HepG2 (cell line): ENCODE measurements at regions not wholly inside any gene's neighbourhood (a gene's known extent, or its start where the extent isn't known, plus 50 kb on each side); places are given as distances from the start of the nearest gene placed in this dataset.

Source experiments
- ATAC-seq: fragments of 200-7000 bp; cut with Tn5 transposase; 3 replicates; pipeline ENCODE4 v1.9.1; 2020; ENCODE audit warnings: mild to moderate bottlenecking, moderate library complexity
- BruUV-seq: library from RNA; stranded (reverse); fragments of 400-500 nt; replicated peaks from 2 replicates; lab custom pipeline; 2021; lab: Mats Ljungman, UMichigan
- CTCF ChIA-PET: fragments of 300-600 bp; formaldehyde crosslinking; extraction: SDS; loops from one replicate; lab custom pipeline; 2021; ENCODE audit warnings: low total read pairs, inconsistent platforms, low intra/inter-chr PET ratio; lab: Yijun Ruan, JAX
- POLR2A ChIA-PET: fragments of 350-600 bp; sonication (Branson Sonifier 250); formaldehyde crosslinking; loops from one replicate; lab custom pipeline; 2020; ENCODE audit warnings: antibody characterized with exemption, inconsistent platforms; lab: Yijun Ruan, JAX
- DNase-seq: peaks from one replicate; pipeline ENCODE4 v3.0.0-alpha.2; 2015; ENCODE audit warnings: low spot score
- FAIRE-seq: peaks from 3 replicates; lab custom pipeline; 2011; peaks lifted over from hg19 to GRCh38; lab: Jason Lieb, UNC
- H2AFZ ChIP-seq: one replicate; pipeline ENCODE4 v1.6.1; 2011; ENCODE audit warnings: low read length, inconsistent platforms
- H3K27ac ChIP-seq: fragments of 300-600 bp; 3 replicates; pipeline ENCODE4 v1.8.0; 2011; ENCODE audit warnings: mixed run types, mild to moderate bottlenecking, mixed read lengths, low read length, inconsistent platforms; ENCODE audit not compliant: insufficient read depth; ENCODE audit errors: extremely low read length
- H3K27me3 ChIP-seq, 2 experiments: fragments of 200-600 bp in 1 of 2; 2 replicates in 1 of 2; 3 replicates in 1 of 2; pipeline versions ENCODE4 v1.6.0 to v1.8.0; 2011; ENCODE audit warnings: low read length in 2 of 2, mild to moderate bottlenecking in 2 of 2, moderate library complexity in 2 of 2, inconsistent platforms in 1 of 2; ENCODE audit not compliant: insufficient read depth in 2 of 2, control insufficient read depth in 1 of 2
- H3K36me3 ChIP-seq, 2 experiments: fragments of 200-600 bp in 1 of 2; replicated peaks in 1 of 2; 2 replicates in 1 of 2; 3 replicates in 1 of 2; pipeline versions ENCODE4 v1.5.1 to v1.8.0; 2011; ENCODE audit warnings: low read length in 2 of 2, inconsistent platforms in 1 of 2; ENCODE audit not compliant: insufficient read depth in 2 of 2, control insufficient read depth in 1 of 2
- H3K4me1 ChIP-seq: 2 replicates; pipeline ENCODE4 v1.5.1; 2012; ENCODE audit warnings: low read length, inconsistent platforms; ENCODE audit not compliant: insufficient read depth
- H3K4me2 ChIP-seq: 2 replicates; pipeline ENCODE4 v1.6.0; 2011; ENCODE audit warnings: low read depth, low read length, inconsistent platforms
- H3K4me3 ChIP-seq, 3 experiments: fragments of 200-600 bp in 1 of 3; sonication (generic), shearing (Covaris generic) in 1 of 3; replicated peaks in 1 of 3; 2 replicates each; pipeline ENCODE4 v1.5.1; 2011 to 2016; ENCODE audit warnings: low read length in 3 of 3, inconsistent platforms in 2 of 3, low read depth in 2 of 3, mild to moderate bottlenecking in 2 of 3, control low read depth in 1 of 3, mixed read lengths in 1 of 3; ENCODE audit not compliant: insufficient read depth in 1 of 3
- H3K79me2 ChIP-seq: one replicate; pipeline ENCODE4 v1.6.1; 2011; ENCODE audit warnings: low read length, inconsistent platforms; ENCODE audit not compliant: insufficient read depth
- H3K9ac ChIP-seq: 2 replicates; pipeline ENCODE4 v1.6.0; 2011; ENCODE audit warnings: mild to moderate bottlenecking, low read depth, low read length, inconsistent platforms; ENCODE audit not compliant: insufficient read depth
- H3K9me3 ChIP-seq: 2 replicates; pipeline ENCODE4 v1.5.1; 2012; ENCODE audit warnings: mild to moderate bottlenecking, low read length
- H4K20me1 ChIP-seq: 2 replicates; pipeline ENCODE4 v1.6.0; 2011; ENCODE audit warnings: inconsistent platforms, mild to moderate bottlenecking, low read length, moderate library complexity; ENCODE audit not compliant: insufficient read depth
- HES4 ChIP-seq: sonication (generic); formaldehyde crosslinking; IDR thresholded peaks from 2 replicates; pipeline ENCODE4 v1.9.0; 2021; ENCODE audit warnings: mild to moderate bottlenecking, missing genetic modification reagents, borderline replicate concordance
- HOXA3 ChIP-seq: sonication (generic); formaldehyde crosslinking; IDR thresholded peaks from 2 replicates; pipeline ENCODE4 v1.5.0; 2020; ENCODE audit warnings: missing genetic modification reagents
- KDM6A ChIP-seq: IDR thresholded peaks from 2 replicates; pipeline ENCODE4 v1.6.1; 2016; ENCODE audit warnings: low read depth
- KLF11 ChIP-seq: IDR thresholded peaks from 2 replicates; pipeline ENCODE4 v1.6.1; 2016; ENCODE audit warnings: missing compliant biosample characterization
- SATB2 ChIP-seq: sonication (generic); formaldehyde crosslinking; IDR thresholded peaks from 2 replicates; pipeline ENCODE4 v1.5.0; 2020; ENCODE audit warnings: missing genetic modification reagents
- TEAD2 ChIP-seq: sonication (generic); formaldehyde crosslinking; IDR thresholded peaks from 2 replicates; pipeline ENCODE4 v1.9.0; 2021; ENCODE audit warnings: missing genetic modification reagents
- U2AF1 ChIP-seq: fragments of 200-400 bp; formaldehyde crosslinking; optimal IDR thresholded peaks from 2 replicates; pipeline ENCODE3; 2017; ENCODE audit warnings: mild to moderate bottlenecking, low read depth, low read length
- ZC3H13 ChIP-seq: sonication (generic); formaldehyde crosslinking; IDR thresholded peaks from 2 replicates; pipeline ENCODE4 v1.8.1; 2023; ENCODE audit warnings: mild to moderate bottlenecking, missing genetic modification reagents, moderate library complexity
- ZFP41 ChIP-seq: sonication (generic); formaldehyde crosslinking; IDR thresholded peaks from 2 replicates; pipeline ENCODE4 v1.4.0; 2020; ENCODE audit warnings: mild to moderate bottlenecking, missing genetic modification reagents, borderline replicate concordance
- ZFP82 ChIP-seq: sonication (generic); formaldehyde crosslinking; IDR thresholded peaks from 2 replicates; pipeline ENCODE4 v1.5.1; 2020; ENCODE audit warnings: mild to moderate bottlenecking, missing genetic modification reagents, borderline replicate concordance
- ZNF350 ChIP-seq: sonication (generic); formaldehyde crosslinking; IDR thresholded peaks from 2 replicates; pipeline ENCODE4 v1.4.0; 2020; ENCODE audit warnings: mild to moderate bottlenecking, low read depth, missing genetic modification reagents, borderline replicate concordance
- ZNF652 ChIP-seq: IDR thresholded peaks from 2 replicates; pipeline ENCODE4 v1.6.1; 2016; ENCODE audit warnings: low read depth, borderline replicate concordance
- ZNF780A ChIP-seq: sonication (generic); formaldehyde crosslinking; IDR thresholded peaks from 2 replicates; pipeline ENCODE4 v1.8.0; 2022; ENCODE audit warnings: mild to moderate bottlenecking, missing genetic modification reagents, moderate library complexity
- WGBS: methylation state at CpG from one replicate; pipeline ENCODE4 v1.1.6; 2017; ENCODE audit warnings: low lambda C conversion rate; 5-methylcytosine and 5-hydroxymethylcytosine counted together
- in situ Hi-C: cut with HindIII; loops from 2 replicates; pipeline ENCODE4 v1.10.0; 2017; ENCODE audit warnings: low pct_unique_long_range_greater_than_20kb; ENCODE audit not compliant: extremely low pct_ligation_motif_present
- intact Hi-C: fragments of 100-400 bp; cut with micrococcal nuclease; formaldehyde crosslinking; loops from one replicate; pipeline ENCODE4 v1.10.0; 2022; ENCODE audit not compliant: unreplicated experiment

GRCh38 chr2:239675826-239676715 is 275.3 kb upstream of the HDAC4 start:
- H3K9me3 ChIP-seq: no peaks in the 10 kb centered on the region
- no peaks in the 10 kb centered on the region for H3K4me1 ChIP-seq
- intact Hi-C loops: no loop called here
- H3K36me3 ChIP-seq: no peaks in the 10 kb centered on the region
- H4K20me1 ChIP-seq: no peaks in the 10 kb centered on the region
- H3K4me3 ChIP-seq: no peak overlapping the region
- H3K27ac ChIP-seq: no peak overlapping the region
- no peaks in the 10 kb centered on the region for H3K79me2 ChIP-seq
- DNase-seq (no peak), FAIRE-seq (no peak), ATAC-seq (peak; percentile 31; the same call in 2 of the 3 replicates)
- H2AFZ ChIP-seq: no peak overlapping the region
- 15% methylated on average over 17 of the region's 22 CpGs for WGBS
- no peak overlapping the region for H3K9ac ChIP-seq
- peaks cover 7 to 67% of the 10 kb centered on the region in 2 experiments; a peak in 3 of 5 replicates for H3K27me3 ChIP-seq
- in situ Hi-C loops: no loop called here
- POLR2A ChIA-PET: no interaction called here
- no peak for TF ChIP-seq HES4 (CRISPR knock-in tag)
- TF ChIP-seq ZNF652 (CRISPR knock-in tag): no peak
- TF ChIP-seq ZNF780A (CRISPR knock-in tag): no peak
- TF ChIP-seq U2AF1: no peak
- no peak for TF ChIP-seq SATB2 (CRISPR knock-in tag)
- no peak for TF ChIP-seq ZFP82 (CRISPR knock-in tag)
- TF ChIP-seq ZFP41 (CRISPR knock-in tag): no peak
- no peak for TF ChIP-seq TEAD2
- TF ChIP-seq KLF11 (CRISPR knock-in tag): no peak
- TF ChIP-seq ZNF350 (CRISPR knock-in tag): no peak
- TF ChIP-seq ZC3H13 (CRISPR knock-in tag): no peak
- no peak for TF ChIP-seq KDM6A (CRISPR knock-in tag)
- no peak for TF ChIP-seq HOXA3 (CRISPR knock-in tag)
- H3K4me2 ChIP-seq: no peak overlapping the region
- BruUV-seq: no TSS peak
- CTCF ChIA-PET: no interaction called here
